Neural crest cell (in vitro differentiated cells): ENCODE measurements at regions not wholly inside any gene's neighbourhood (a gene's known extent, or its start where the extent isn't known, plus 50 kb on each side); places are given as distances from the start of the nearest gene placed in this dataset.
"Not testable (repeated sequence)": the region's sequence is repeated elsewhere in the genome, so short reads cannot be mapped to it uniquely, and the experiment has no call there.

Source experiments
- DNase-seq: peaks from one replicate; pipeline ENCODE4 v3.0.0; 2021; ENCODE audit warnings: low read depth, mixed read lengths, low spot score
- H3K27ac Mint-ChIP-seq: one replicate; pipeline ENCODE4 v1.8.0; 2021; ENCODE audit warnings: mild to moderate bottlenecking, mixed read lengths; ENCODE audit not compliant: unreplicated experiment
- H3K27me3 Mint-ChIP-seq: 2 replicates; pipeline ENCODE4 v1.8.0; 2021; ENCODE audit warnings: low read depth, mild to moderate bottlenecking, mixed read lengths
- H3K36me3 Mint-ChIP-seq: 2 replicates; pipeline ENCODE4 v1.8.0; 2021; ENCODE audit warnings: low read depth, mild to moderate bottlenecking, mixed read lengths
- H3K4me1 Mint-ChIP-seq: 2 replicates; pipeline ENCODE4 v1.8.0; 2021; ENCODE audit warnings: mixed read lengths
- H3K4me3 Mint-ChIP-seq: one replicate; pipeline ENCODE4 v1.8.0; 2021; ENCODE audit warnings: mild to moderate bottlenecking, mixed read lengths
- H3K9me3 Mint-ChIP-seq: 2 replicates; pipeline ENCODE4 v1.8.0; 2021; ENCODE audit warnings: mixed read lengths
- CTCF ChIP-seq: fragments of 200-600 bp; sonication (generic); conservative IDR thresholded peaks from 2 replicates; pipeline ENCODE4 v1.5.0; 2021; ENCODE audit warnings: antibody characterized with exemption, mild to moderate bottlenecking

GRCh38 chr9:2271426-2271825 is 256.3 kb downstream of the SMARCA2 start:
- Mint-ChIP-seq H3K27me3 (no peaks in the 10 kb centered on the region), H3K9me3 (peaks cover 4% of the 10 kb centered on the region), H3K36me3 (no peaks in the 10 kb centered on the region), H3K4me3 (no peak overlapping the region), H3K27ac (no peak overlapping the region), H3K4me1 (peaks cover 7% of the 10 kb centered on the region)
- TF ChIP-seq CTCF = no peak
- no peak for DNase-seq

- H3K9me3 Mint-ChIP-seq = peaks cover 4% of the 10 kb centered on the region
- peaks cover 7% of the 10 kb centered on the region for H3K4me1 Mint-ChIP-seq
- H3K27ac Mint-ChIP-seq = no peak overlapping the region
- no peak for TF ChIP-seq CTCF
- H3K36me3 Mint-ChIP-seq = no peaks in the 10 kb centered on the region
- H3K27me3 Mint-ChIP-seq = peaks cover 5% of the 10 kb centered on the region
- DNase-seq = no peak
- no peak overlapping the region for H3K4me3 Mint-ChIP-seq
Measured at GRCh38 chr9:2274762-2275161, 259.6 kb downstream of the SMARCA2 start.

GRCh38 chr9:2276296-2276695 is 261.1 kb downstream of the SMARCA2 start:
- no peak for DNase-seq
- H3K27ac Mint-ChIP-seq = no peak overlapping the region

GRCh38 chr9:2277133-2277532 is 262.0 kb downstream of the SMARCA2 start:
- not testable (repeated sequence) for H3K4me3 Mint-ChIP-seq, H3K4me1 Mint-ChIP-seq, H3K27me3 Mint-ChIP-seq, DNase-seq, H3K27ac Mint-ChIP-seq, H3K9me3 Mint-ChIP-seq, H3K36me3 Mint-ChIP-seq

More at GRCh38 chr9:2276296-2276695, 261.1 kb downstream of the SMARCA2 start:
- no peak overlapping the region for H3K4me3 Mint-ChIP-seq
- no peaks in the 10 kb centered on the region for H3K36me3 Mint-ChIP-seq
- H3K27me3 Mint-ChIP-seq = peaks cover 5% of the 10 kb centered on the region
- TF ChIP-seq CTCF = no peak
- peaks cover under 1% of the 10 kb centered on the region for H3K9me3 Mint-ChIP-seq
- H3K4me1 Mint-ChIP-seq = peaks cover 7% of the 10 kb centered on the region

DNA sequence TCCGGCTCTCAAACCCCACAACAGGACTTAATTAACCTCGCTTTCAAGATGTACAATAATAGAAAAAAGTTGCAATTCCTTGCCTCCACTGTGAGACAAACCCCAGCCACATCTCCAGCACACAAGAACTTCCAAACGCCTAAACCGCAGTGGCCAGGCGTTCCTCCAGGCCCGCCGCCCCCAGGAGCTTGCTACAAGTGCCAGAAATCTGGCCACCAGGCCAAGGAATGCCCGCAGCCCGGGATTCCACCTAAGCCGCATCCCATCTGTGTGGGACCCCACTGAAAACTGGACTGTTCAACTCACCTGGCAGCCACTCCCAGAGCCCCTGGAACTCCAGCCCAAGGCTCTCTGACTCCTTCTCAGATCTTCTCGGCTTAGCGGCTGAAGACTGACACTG is 262.5 kb downstream of the SMARCA2 start:
- not testable (repeated sequence) for H3K27ac Mint-ChIP-seq, H3K27me3 Mint-ChIP-seq, DNase-seq, H3K4me3 Mint-ChIP-seq, H3K9me3 Mint-ChIP-seq, H3K36me3 Mint-ChIP-seq, H3K4me1 Mint-ChIP-seq

GRCh38 chr9:2279138-2279537 is 264.0 kb downstream of the SMARCA2 start:
- H3K4me1 Mint-ChIP-seq, H3K36me3 Mint-ChIP-seq, H3K27ac Mint-ChIP-seq, H3K27me3 Mint-ChIP-seq, DNase-seq, H3K4me3 Mint-ChIP-seq, H3K9me3 Mint-ChIP-seq: not testable (repeated sequence)

- no peaks in the 10 kb centered on the region for H3K4me1 Mint-ChIP-seq
- no peak for DNase-seq
- H3K27me3 Mint-ChIP-seq = peaks cover 5% of the 10 kb centered on the region
- no peaks in the 10 kb centered on the region for H3K36me3 Mint-ChIP-seq
- no peak overlapping the region for H3K4me3 Mint-ChIP-seq
- no peak overlapping the region for H3K27ac Mint-ChIP-seq
- no peaks in the 10 kb centered on the region for H3K9me3 Mint-ChIP-seq
- TF ChIP-seq CTCF = no peak
Measured at GRCh38 chr9:2281031-2281802, 266.1 kb downstream of the SMARCA2 start.
